Right forelimb (tissue), 1 donor: ENCODE measurements at regions not wholly inside any gene's neighbourhood (a gene's known extent, or its start where the extent isn't known, plus 50 kb on each side); places are given as distances from the start of the nearest gene placed in this dataset.

Experiments used
- DNase-seq: peaks from one replicate; pipeline ENCODE4 v3.0.0-alpha.2; 2018

DNA sequence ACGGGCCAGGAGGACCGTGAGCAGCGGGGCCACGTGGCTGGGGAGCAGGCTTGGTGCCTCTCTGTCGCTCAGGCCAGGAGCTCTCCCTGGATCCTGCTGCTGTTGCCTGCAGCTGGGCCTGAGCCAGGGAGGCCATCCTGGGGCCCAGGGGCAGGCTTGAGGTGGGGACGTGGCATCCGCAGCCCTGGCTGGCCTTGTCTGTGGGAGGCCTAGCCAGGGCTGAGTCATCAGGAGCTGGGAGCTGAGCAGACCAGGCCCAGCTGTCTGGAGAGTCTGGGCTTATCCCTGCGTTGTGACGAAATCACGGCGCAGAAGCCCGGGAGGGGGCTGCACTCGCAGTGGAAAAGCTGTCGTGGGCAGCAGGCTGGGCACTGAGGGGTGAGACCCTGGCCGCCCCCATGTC lies 138.8 kb upstream of the COL5A1 start:
- peak; percentile 78 for DNase-seq

DNA sequence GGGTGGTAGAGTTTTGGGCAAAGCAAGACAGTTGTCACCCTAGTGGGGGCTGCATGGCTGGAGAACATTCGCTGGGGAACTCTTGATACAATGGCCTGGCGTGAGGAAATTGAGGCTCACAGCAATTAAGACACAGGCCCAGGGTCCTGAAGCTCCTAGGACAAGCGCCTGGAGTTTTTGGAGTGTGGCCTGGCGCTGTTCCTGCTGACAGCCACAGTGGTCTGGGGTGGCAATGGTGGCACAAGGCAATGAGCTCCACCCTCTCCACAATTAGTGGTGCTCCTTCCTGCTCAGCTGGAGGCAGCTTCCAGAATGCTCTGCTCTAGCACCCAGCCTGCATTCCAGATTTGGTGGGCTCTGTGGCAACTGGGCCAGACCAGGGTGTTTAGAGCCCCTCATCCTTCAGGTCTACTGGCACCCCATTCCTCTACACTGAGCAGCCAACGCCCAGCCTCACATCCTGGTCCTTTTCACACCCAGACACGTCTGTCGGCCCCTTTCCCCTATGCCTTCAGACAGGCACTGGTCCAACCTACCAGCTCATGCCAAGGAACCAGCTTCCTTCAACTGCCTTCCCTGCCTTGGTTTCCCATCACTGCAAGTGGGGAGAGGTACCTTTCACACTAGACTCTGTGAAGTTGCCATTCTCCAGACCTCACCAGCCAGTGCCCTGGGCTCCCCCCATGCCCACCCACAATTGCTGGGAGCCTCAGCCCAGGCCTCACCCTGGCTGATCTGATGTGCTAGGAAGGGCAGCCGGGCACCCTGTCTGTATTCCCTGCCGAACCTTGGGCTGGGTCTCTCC lies 138.1 kb upstream of the COL5A1 start:
- DNase-seq, result peak; percentile 41

DNA sequence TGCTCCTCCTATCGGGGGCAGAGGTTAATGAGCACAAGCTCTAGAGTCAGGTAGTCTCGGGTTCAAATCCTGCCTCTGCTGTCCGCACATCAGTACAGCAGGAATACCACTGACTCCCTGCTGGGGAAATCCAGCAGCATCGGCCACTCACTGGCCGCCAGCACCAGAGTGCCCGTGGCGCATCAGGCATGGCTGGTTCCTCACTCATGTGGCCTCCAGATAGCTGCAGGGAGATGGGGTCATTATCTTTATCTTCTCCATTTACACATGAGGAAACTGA lies 137.6 kb upstream of the COL5A1 start:
- DNase-seq, result peak; percentile 15

DNA sequence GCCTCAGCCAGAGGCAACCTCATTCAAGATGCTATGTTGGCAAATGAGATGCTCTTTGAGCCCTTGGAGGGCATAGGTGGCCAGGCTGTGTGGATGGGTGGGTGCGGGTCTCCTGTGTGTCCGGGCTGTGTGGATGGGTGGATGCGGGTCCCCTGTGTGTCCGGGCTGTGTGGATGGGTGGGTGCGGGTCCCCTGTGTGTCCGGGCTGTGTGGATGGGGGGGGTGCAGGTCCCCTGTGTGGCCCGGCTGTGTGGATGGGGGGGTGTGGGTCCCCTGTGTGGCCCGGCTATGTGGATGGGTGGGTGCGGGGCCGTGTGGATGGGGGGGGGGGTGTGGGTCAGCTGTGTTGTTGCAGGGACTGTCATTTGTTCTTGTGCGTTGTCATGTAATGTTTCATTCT lies 136.6 kb upstream of the COL5A1 start:
- no peak for DNase-seq

DNA sequence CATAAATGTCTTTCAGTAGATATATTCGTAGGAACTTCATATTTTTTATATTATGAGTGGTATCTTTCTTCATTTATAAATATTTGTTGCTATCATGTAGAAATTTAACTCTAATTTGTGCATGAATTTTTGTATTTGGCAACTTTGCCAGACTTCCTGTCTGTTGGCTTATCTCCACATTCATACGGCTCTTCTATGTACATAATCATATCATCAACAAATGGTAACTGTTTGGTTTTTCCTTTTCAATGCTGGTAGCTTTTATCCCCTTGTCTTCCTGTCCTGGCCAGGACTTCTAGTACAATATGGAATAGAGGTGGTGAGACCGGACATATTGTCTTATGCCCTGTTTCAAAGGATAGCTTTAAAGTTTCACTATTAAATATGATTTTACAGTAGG lies 132.3 kb upstream of the COL5A1 start:
- no peak for DNase-seq

DNA sequence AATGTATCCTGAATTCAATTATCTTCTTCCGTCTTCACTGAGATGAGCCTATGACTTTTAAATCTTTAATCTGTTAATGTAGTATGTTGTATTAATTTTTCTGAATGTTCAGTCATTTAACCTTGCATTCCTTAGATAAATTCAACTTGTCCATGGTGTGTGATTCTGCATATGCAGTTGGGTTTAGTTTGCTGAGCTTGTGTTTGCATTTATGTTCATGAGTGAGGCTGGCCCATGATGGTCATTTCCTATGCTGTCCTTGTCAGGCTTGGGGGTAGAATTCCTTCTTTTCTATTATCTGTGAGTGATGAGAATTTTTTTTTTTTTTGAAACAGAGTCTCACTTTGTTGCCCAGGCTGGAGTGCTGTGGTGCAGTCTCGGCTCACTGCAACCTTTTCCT lies 131.8 kb upstream of the COL5A1 start:
- no peak for DNase-seq

DNA sequence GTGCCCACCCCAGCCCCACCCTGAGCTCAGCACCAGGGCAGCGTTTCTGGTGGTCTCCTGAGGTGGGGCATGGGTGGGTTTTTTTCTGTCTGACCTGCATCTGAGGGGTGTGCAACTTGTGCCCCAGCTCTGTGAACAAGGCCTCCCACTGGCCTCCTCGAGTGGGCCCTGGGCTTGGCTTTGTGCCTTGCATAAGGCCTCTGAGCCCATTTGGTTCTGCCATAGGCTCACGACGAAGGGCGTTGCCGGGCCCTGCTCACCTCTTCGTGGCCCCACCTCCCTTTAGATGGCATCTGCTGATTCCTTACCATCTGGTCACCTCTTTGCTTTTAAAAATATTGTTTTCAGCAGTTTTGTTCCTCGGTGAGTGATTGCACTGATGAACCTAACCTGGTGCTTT lies 127.1 kb upstream of the COL5A1 start:
- DNase-seq, result no peak

DNA sequence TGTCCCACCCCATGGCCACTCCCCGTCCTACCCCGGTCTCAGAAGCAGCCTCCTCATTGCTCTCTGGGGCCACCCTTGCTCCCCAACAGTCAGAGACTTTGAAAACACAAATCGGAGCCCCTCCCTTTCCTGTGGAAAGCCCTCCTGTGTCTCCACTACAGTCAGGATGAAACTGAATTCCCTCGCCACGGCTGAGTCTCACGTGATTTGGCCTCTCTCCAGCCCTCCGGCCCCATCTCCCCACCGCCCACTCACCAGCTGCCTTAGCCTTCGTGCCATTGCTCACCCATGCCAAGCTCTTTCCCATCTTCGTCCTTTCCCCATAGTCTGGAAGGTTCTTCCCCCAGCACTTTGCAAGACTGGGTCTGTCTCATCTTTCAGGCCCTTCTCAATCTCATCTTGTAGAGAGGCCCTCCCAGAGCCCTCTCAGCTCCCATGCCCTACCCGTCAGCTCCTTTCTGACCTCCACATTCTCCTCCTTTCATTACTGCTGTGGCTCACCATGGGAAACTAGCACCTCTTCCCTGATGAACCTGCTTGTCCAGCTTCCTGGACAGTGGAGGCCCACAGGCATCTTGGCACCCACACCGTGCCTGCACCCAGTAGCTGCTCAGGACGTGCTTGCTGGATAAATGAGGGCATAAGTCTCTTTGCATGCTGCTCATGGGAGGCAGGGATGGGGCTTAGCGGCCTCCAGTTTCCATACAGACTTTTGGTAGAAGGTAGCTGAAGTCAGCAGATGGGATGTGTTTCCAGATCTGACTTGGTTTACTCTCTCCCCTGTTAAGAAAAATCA lies 126.4 kb upstream of the COL5A1 start:
- DNase-seq, result no peak

DNA sequence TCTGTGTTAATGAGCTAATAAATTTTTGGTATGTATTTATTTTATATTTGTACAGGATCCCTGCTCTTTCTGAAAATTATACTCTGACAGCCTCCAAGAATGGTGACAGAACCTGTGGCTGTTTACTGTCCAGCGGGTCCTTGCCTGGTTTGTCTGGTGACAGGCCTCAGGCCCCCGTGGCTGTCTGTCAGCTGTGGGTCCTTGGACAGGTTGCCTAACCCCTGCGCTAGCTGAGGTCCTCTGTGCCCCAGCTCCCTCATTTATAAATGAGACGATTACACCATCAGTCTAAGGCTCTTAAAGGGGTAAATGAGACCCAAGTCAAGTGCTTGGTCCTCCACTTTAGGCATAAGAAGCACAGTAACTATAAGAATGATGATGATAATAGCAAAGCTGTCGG lies 125.1 kb upstream of the COL5A1 start:
- no peak for DNase-seq

DNA sequence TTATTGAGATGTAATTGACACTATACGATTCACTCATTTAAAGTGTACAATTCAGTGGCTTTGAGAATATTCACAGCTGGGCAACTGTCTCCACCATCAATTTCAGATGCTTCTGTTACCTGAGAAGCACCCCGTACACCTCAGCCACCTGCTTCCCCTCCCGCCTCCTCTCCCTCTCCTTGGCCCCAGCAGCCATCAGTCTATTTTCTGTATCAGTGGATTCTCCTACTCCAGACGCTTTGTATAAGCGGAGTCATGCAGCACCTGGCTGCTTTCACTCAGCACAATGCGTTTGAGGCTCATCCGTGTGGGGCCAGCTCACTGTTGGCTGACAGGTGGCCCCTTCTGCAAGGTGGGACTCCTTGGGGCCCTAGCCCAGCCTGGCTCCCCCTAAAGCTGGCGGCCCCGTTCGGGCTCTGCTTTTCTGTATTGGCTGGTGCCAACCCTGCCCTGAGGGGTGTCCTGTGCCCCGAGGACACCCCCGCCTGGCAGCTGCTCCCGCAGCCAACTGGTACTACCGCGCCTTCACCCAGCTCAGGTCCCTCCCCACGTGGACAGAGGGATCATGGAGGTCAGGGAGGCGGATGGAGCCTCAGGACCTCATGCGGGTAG lies 124.4 kb upstream of the COL5A1 start:
- DNase-seq, result no peak

DNA sequence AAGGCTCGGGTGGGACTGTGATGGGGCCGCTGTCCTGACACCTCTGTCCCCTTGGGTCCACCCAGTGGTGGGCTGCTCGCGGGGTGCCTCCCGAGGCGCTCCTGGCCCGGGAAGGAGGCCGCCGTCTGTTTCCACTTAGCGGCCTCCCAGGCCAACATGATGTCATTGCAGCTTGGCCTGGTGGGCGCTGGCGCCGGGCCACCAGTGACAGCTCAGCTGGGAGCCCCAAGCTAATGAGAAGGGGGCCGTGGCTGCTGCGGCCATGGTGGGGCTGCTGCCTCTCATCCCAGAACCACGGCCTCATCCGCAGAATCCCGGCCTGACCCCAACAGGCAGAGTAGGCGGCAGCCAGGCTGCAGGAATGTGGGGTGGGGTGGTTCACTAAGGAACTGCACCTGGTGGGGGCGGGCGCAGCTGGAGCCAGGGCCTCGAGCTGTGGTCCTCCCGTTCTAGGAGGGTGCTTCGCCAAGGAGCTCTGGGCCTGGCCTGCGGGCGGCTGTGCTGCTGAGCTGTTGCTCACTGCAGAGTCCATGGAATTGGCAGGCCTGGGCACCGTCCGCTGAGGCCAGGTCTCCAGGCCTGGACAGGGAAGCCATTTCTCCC lies 123.5 kb upstream of the COL5A1 start:
- no peak for DNase-seq

DNA sequence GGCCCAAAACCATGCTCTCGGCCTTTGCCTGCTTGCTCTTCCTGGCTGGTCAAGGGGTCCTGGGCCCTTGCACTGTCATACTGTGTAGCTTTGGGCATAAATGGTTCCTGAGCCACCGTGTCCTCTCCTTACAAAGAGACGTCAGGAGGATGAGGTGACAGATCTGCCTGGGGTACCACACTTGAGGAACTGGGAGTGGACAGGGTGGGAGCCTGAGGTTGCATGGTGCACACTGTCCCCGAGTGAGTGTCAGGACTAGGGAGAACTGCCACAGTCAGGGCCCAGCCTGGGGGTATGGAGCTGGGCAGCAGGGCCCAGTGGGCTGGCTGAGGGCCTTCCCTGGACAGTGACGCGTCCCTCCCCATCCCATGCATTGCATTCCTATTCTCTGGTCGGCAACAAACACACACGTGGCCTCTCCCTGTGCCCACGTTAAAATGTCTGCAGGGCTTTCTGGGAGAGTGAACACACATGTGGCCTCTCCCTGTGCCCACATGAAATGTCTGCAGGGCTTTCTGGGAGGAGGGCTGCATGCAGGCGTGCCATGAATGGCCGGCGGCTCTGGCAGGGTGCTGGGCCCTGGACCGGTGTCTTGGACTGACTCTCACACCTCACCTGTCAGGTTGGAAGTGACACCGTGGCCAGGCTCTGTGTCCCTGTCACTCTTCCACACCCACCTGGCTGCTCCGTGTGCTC lies 122.1 kb upstream of the COL5A1 start:
- DNase-seq, result no peak

DNA sequence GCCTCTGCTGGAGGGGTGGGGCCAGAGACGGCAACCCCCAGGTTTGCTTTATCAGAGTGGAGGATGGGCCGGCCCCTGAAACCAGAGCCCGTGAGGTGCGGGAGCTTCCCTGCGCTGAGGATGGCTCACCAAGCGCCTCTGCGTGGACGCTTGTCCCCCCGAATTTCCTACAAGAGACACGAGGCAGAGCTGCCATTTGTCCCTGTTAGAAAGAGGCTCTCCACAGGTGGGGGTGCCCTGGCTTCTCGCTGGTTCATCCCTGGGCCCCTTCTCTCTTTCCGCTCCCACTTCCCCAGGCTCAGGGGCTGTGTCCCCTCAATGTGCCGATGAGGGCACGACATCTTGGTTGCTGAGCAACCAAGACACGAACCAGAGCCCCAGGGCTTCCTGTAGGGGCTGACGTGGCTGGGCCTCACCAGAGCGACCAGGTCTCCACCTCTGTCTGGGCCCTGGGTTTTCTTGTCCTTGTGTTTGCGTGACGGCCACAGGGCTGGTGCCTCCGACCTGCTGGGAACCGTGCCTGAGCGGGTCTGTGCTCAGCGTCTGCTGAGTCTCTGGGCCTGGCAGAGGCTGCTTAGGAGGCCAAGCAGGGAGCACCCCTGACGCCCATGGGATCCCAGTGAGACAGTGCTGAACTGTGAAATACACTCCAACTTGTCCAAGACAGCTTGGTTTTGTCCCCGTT lies 119.6 kb upstream of the COL5A1 start:
- peak; percentile 42 for DNase-seq

DNA sequence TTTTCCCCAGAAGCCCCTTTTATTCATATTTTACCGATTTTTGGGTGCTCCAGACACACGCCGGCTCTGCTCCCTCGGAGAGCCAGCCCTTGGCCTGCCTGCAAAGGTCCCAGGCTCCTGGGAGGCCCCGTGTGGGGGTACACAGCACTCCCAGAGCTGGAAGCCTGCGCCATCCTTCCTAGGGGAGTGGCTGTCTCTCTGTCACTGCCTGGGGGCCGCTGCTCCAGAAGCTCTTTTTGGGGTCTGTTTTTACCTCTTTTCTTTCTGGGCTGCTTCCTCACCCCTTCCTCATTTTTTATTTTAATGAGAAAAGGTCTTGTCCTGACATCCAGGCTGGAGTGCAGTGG lies 119.1 kb upstream of the COL5A1 start:
- no peak for DNase-seq

DNA sequence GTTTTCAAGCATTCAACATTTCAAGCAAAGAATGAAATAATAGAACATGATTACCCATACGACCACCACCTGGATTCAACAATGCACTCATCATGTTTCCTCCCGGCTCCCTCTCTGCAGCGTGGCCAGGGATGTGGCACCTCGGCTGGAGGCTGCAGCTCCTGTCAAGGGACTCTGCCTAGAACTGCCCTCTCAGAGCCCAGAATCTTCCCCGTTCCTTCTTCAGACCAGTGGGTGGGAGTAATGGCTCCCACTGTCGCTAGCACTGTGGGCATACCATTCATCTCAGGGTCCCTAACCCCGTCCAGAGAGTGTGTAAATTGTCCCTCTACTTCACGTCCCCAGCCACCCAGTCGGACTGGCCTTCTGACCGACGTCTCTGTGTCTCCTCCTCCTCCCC lies 118.6 kb upstream of the COL5A1 start:
- peak; percentile 22 for DNase-seq

DNA sequence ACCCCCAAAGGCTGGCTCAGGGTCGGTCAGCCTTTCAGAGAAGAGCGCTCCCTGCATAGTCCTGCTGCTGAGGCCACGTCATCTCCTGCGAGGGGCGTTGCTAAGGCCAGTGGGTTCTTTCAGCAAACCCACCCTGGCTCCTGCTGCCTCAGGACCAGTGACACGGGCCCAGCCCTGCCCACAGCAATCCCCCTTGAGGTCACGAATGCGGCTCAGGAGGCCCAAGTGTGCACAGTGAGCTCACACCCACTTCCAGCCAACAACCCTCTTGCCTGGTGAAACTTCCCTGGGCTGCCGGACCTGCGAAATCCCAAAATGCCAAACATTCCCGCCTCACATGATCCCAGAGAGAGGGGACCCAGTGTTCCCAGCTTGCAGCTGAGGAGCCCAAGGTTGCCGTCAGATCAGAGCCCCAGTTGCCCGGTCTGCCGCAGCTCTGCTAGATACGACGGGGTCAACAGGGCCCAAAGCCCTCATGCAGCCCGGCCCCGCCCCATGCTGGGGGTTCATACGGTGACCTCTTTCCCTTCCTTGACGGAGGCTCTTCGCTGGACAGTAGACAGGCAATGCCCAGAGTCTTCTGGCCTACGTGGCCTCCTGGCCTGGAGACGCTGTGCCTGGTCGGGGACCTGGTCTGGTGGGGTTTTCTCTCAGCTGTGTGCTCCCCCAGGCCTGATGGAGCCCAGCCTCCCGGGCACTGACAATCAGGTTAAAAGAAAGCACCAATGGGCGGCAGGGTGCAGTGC lies 116.4 kb upstream of the COL5A1 start:
- DNase-seq, result peak; percentile 40

DNA sequence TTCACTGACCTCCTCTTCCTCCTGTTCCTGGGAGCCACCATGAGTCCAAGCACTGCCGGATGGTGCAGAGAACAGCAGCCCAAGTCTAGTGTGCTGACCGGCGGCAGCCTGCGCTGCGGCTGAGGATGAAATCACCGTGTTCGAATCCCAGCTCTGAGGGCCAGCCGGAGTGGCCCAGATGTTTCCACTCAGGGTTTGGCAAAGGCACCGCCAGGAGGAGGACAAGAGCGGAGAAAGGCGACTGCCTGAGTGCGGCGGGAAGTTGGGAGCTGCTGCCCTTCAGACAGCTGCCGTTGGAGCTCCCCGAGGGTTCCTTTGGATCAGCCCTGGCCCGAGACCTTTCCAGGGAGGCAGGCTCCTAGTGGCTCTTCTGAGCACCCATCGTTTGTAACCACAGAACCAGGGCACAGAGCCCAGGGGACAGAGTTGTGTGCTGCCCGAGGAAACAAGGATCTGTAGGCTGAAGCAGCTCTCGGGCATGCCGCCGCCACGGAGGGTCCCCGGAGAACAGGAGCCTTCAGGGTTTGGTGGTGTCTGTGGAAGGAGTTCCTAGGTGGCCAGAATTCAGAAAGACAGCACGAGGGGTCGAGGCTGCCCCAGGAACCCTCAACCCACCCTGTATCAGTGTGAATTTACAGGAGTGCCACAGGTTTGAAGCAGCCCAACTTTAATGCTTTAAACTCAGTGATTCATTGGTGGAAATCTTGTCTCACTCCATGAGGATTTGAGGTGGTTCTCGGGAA lies 115.6 kb upstream of the COL5A1 start:
- peak; percentile 68 for DNase-seq

DNA sequence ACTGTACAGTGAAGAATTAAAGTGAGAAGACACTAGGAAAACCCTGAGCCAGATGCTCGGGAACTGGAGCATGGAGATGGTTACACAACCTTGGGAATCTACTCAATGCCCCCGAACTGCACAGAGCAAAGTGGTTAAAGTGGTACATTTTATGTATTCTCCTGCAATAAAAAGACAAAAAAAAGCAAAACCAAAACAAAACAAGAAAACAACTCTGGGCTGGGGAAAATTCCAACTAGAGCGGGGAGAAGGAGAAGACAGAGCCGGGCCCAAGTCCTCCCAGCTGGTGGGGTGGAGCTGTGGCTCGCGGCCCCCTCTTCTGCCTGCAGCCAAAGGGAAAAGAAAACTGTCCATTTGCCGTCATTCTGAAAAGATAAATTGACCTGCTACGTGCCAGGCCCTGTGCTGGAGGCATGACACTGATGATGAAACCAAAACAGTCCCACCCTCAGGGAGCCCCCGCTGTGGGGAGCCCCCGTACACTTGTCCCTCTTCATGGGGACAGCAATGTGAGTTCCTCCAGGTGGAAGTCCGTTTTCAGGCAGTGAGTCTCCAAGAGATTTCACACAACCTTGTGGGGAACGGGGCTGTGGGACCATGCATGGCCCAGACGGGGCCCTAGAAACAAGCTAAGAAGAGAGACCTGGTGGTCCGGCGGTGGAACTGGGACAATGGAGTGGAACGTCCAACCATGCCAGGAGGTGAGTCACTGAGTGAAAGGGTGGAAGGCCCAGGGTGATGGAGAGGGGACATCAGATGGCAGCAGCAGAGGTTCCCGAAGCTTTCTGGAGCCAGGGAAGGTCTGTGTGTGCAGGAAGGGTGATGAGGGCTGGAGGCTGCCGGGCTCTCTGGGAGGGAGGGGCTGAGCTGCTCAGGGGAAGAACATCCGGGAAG lies 114.8 kb upstream of the COL5A1 start:
- DNase-seq, result peak; percentile 45

DNA sequence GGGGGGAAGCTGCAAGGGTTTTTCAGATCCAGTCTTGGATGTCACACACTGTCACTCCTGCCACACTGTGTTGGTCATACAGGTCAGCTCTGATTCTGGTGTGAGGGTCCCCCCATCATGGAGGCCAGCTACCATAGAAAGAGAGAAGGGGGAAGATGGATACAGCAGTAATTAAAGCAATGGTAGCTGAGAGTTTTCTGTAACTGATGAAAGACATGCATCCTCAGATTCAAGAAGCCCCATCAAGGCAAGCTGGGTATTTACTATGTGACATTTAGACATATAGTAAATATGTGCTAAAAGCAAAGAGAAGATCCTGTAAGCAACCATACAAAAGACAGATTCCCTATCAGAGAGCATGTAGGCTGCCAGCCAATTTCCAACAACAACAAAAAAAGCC lies 110.9 kb upstream of the COL5A1 start:
- no peak for DNase-seq
